ENCODE measurements at regions not wholly inside any gene's neighbourhood (a gene's known extent, or its start where the extent isn't known, plus 50 kb on each side); places are given as distances from the start of the nearest gene placed in this dataset.

GRCh38 chr13:22936228-22936627 is 244.6 kb upstream of the SGCG start:
- TF ChIP-seq CTCF (IDR thresholded peaks at IDR 0.05; ENCODE audit: low read length) (no peak), EZH2 (IDR thresholded peaks at IDR 0.05; ENCODE audit: borderline replicate concordance, low read length) (no peak)
